GM23248 (cell line): ENCODE measurements at regions not wholly inside any gene's neighbourhood (a gene's known extent, or its start where the extent isn't known, plus 50 kb on each side); places are given as distances from the start of the nearest gene placed in this dataset.

Source experiments
- EZH2 ChIP-seq: fragments of 200-600 bp; sonication (generic); IDR thresholded peaks from 2 replicates; pipeline ENCODE4 v1.6.1; 2018; ENCODE audit warnings: antibody characterized with exemption, mild to moderate bottlenecking; ENCODE audit not compliant: insufficient read depth, poor library complexity, severe bottlenecking
- EZH2phosphoT487 ChIP-seq: fragments of 200-600 bp; sonication (generic); IDR thresholded peaks from 2 replicates; pipeline ENCODE4 v1.6.1; 2018; ENCODE audit warnings: antibody characterized with exemption, moderate library complexity, mild to moderate bottlenecking, low read depth; ENCODE audit not compliant: insufficient read depth

- TF ChIP-seq EZH2phosphoT487 (no peak), EZH2 (no peak)
These were observed 331.1 kb upstream of the AJAP1 start for GRCh38 chr1:4323309-4323708.
